SH-SY5Y (cell line): ENCODE measurements at regions not wholly inside any gene's neighbourhood (a gene's known extent, or its start where the extent isn't known, plus 50 kb on each side); places are given as distances from the start of the nearest gene placed in this dataset.

Experiments
- GATA2 ChIP-seq: IDR thresholded peaks from 2 replicates; pipeline ENCODE4 v1.6.1; 2011; ENCODE audit warnings: mild to moderate bottlenecking, low read depth, low read length
- GATA3 ChIP-seq: IDR thresholded peaks from 2 replicates; pipeline ENCODE4 v1.6.1; 2011; ENCODE audit warnings: low read depth, mild to moderate bottlenecking, low read length, moderate library complexity

DNA sequence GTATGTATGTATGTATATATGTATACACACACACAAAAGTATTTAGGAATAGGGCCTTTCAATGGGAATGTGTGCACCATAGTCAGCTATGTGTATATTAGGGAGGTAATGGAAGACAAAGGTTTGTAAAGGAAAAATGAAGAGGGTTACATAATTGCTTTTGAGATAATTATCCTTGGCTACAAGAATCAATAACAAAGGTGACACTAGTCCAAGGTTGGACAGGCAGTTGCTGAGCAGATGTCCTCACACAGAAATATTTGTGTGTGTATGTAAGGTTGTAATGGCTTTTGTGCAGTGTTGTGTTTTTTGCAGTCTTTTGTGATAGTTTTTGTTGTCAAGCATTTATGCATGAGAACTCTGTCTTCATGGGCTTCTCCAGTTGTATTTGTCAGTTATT is 157.9 kb upstream of the MARCKS start:
- no peak for TF ChIP-seq GATA2
- no peak for TF ChIP-seq GATA3
